ENCODE measurements at regions not wholly inside any gene's neighbourhood (a gene's known extent, or its start where the extent isn't known, plus 50 kb on each side); places are given as distances from the start of the nearest gene placed in this dataset.

- DNase-seq (ENCODE audit: extremely low spot score, insufficient read length, low read depth) (no peak), FAIRE-seq (no peak)
These were observed 239.7 kb upstream of the AGA start for GRCh38 chr4:177681902-177682301.

- FAIRE-seq, result no peak
- DNase-seq (ENCODE audit: extremely low spot score, insufficient read length, low read depth), result no peak
These were observed 244.9 kb upstream of the AGA start for GRCh38 chr4:177687117-177687516.

- DNase-seq (ENCODE audit: extremely low spot score, insufficient read length, low read depth) (no peak), FAIRE-seq (no peak)
These were observed 250.7 kb upstream of the AGA start for GRCh38 chr4:177692907-177693306.

GRCh38 chr4:177696438-177696966 lies 254.3 kb upstream of the AGA start:
- FAIRE-seq, result no peak
- no peak for DNase-seq (ENCODE audit: extremely low spot score, insufficient read length, low read depth)

- no peak for FAIRE-seq
- no peak for DNase-seq (ENCODE audit: extremely low spot score, insufficient read length, low read depth)
These were observed 257.4 kb upstream of the AGA start for GRCh38 chr4:177699365-177700213.

- no peak for DNase-seq (ENCODE audit: extremely low spot score, insufficient read length, low read depth)
- no peak for FAIRE-seq
These were observed 264.7 kb upstream of the AGA start for GRCh38 chr4:177706916-177707315.

GRCh38 chr4:177713454-177713853 lies 271.2 kb upstream of the AGA start:
- no peak for FAIRE-seq

GRCh38 chr4:177717407-177717806 lies 275.2 kb upstream of the AGA start:
- DNase-seq (ENCODE audit: extremely low spot score, insufficient read length, low read depth) (no peak), FAIRE-seq (no peak)

More at GRCh38 chr4:177713454-177713853, 271.2 kb upstream of the AGA start:
- no peak for DNase-seq (ENCODE audit: extremely low spot score, insufficient read length, low read depth)

GRCh38 chr4:177718514-177718913 lies 276.3 kb upstream of the AGA start:
- DNase-seq (ENCODE audit: extremely low spot score, insufficient read length, low read depth), result no peak
- no peak for FAIRE-seq

- FAIRE-seq, result no peak
- no peak for DNase-seq (ENCODE audit: extremely low spot score, insufficient read length, low read depth)
These were observed 283.9 kb upstream of the AGA start for GRCh38 chr4:177726111-177726510.

GRCh38 chr4:177728361-177729152 lies 286.3 kb upstream of the AGA start:
- FAIRE-seq (no peak), DNase-seq (ENCODE audit: extremely low spot score, insufficient read length, low read depth) (no peak)

GRCh38 chr4:177729681-177730080 lies 287.4 kb upstream of the AGA start:
- DNase-seq (ENCODE audit: extremely low spot score, insufficient read length, low read depth) (no peak), FAIRE-seq (no peak)

GRCh38 chr4:177737387-177737940 lies 295.2 kb upstream of the AGA start:
- FAIRE-seq, result no peak

GRCh38 chr4:177740563-177740962 lies 298.3 kb upstream of the AGA start:
- DNase-seq (ENCODE audit: extremely low spot score, insufficient read length, low read depth), result no peak
- FAIRE-seq, result no peak

More at GRCh38 chr4:177737387-177737940, 295.2 kb upstream of the AGA start:
- DNase-seq (ENCODE audit: extremely low spot score, insufficient read length, low read depth), result no peak

- no peak for FAIRE-seq
- DNase-seq (ENCODE audit: extremely low spot score, insufficient read length, low read depth), result no peak
These were observed 317.5 kb upstream of the AGA start for GRCh38 chr4:177759729-177760128.

GRCh38 chr4:177761692-177762091 lies 319.5 kb upstream of the AGA start:
- no peak for DNase-seq (ENCODE audit: extremely low spot score, insufficient read length, low read depth)
- no peak for FAIRE-seq

- FAIRE-seq (no peak), DNase-seq (ENCODE audit: extremely low spot score, insufficient read length, low read depth) (no peak)
These were observed 326.9 kb upstream of the AGA start for GRCh38 chr4:177769155-177769554.

GRCh38 chr4:177770776-177771175 lies 328.5 kb upstream of the AGA start:
- no peak for FAIRE-seq

GRCh38 chr4:177771645-177772044 lies 329.4 kb upstream of the AGA start:
- DNase-seq (ENCODE audit: extremely low spot score, insufficient read length, low read depth) (no peak), FAIRE-seq (no peak)

More at GRCh38 chr4:177770776-177771175, 328.5 kb upstream of the AGA start:
- no peak for DNase-seq (ENCODE audit: extremely low spot score, insufficient read length, low read depth)

- DNase-seq (ENCODE audit: extremely low spot score, insufficient read length, low read depth) (no peak), FAIRE-seq (no peak)
These were observed 336.4 kb upstream of the AGA start for GRCh38 chr4:177778623-177779022.

- FAIRE-seq (no peak), DNase-seq (ENCODE audit: extremely low spot score, insufficient read length, low read depth) (no peak)
These were observed 342.8 kb upstream of the AGA start for GRCh38 chr4:177785000-177785399.
